ENCODE measurements at regions not wholly inside any gene's neighbourhood (a gene's known extent, or its start where the extent isn't known, plus 50 kb on each side); places are given as distances from the start of the nearest gene placed in this dataset.

DNA sequence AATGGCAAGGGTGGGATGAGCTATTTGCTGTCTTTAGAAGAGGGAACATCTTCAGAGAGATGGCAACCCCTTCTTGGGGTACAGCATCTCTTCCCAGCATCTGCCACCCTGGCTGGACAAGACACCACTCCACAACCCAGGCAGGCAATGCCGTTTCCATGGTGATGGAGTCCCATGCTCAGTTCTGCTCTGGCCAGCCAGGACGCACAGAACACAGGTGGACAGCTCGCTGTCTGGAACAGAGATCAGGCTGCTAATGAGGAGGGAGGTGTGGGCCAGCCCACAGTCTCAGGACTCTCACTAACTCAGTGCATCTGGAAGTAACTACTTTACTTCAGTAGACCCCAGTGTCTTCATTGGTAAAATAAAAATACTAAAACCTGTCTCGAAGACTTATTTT lies 321.0 kb upstream of the CPEB2 start:
- DNase-seq (ENCODE audit: low read depth): no peak
- TF ChIP-seq, protein P1, sequence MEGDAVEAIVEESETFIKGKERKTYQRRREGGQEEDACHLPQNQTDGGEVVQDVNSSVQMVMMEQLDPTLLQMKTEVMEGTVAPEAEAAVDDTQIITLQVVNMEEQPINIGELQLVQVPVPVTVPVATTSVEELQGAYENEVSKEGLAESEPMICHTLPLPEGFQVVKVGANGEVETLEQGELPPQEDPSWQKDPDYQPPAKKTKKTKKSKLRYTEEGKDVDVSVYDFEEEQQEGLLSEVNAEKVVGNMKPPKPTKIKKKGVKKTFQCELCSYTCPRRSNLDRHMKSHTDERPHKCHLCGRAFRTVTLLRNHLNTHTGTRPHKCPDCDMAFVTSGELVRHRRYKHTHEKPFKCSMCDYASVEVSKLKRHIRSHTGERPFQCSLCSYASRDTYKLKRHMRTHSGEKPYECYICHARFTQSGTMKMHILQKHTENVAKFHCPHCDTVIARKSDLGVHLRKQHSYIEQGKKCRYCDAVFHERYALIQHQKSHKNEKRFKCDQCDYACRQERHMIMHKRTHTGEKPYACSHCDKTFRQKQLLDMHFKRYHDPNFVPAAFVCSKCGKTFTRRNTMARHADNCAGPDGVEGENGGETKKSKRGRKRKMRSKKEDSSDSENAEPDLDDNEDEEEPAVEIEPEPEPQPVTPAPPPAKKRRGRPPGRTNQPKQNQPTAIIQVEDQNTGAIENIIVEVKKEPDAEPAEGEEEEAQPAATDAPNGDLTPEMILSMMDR (conservative IDR thresholded peaks at IDR 0.05; ENCODE audit: control insufficient read depth, insufficient read depth, low read depth, low read length): no peak
- H3K4me3 ChIP-seq (ENCODE audit: control insufficient read depth, low read depth, low read length): no peak overlapping the region

DNA sequence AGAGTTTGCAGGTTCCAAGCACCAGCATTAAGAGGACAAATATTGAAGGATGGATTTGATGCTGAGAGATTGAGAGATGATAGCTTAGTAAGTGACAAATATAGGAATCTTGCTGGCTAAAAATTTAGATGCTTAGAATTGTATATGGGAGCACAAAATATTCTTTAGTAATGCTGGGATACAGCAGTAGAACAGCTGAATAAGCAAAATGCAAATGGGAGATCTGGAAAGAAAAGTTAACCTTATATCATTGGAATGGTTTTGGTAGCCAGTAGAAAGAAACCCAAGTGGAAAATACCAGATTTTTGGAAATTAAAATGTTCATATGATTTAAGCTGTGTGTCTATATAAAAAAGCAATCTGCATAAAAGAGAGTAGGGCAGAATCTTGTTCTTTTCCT lies 308.6 kb upstream of the CPEB2 start:
- TF ChIP-seq, protein P1 (conservative IDR thresholded peaks at IDR 0.05; ENCODE audit: control insufficient read depth, insufficient read depth, low read depth, low read length): no peak
- DNase-seq (ENCODE audit: low read depth): no peak
- no peak overlapping the region for H3K4me3 ChIP-seq (ENCODE audit: control insufficient read depth, low read depth, low read length)

DNA sequence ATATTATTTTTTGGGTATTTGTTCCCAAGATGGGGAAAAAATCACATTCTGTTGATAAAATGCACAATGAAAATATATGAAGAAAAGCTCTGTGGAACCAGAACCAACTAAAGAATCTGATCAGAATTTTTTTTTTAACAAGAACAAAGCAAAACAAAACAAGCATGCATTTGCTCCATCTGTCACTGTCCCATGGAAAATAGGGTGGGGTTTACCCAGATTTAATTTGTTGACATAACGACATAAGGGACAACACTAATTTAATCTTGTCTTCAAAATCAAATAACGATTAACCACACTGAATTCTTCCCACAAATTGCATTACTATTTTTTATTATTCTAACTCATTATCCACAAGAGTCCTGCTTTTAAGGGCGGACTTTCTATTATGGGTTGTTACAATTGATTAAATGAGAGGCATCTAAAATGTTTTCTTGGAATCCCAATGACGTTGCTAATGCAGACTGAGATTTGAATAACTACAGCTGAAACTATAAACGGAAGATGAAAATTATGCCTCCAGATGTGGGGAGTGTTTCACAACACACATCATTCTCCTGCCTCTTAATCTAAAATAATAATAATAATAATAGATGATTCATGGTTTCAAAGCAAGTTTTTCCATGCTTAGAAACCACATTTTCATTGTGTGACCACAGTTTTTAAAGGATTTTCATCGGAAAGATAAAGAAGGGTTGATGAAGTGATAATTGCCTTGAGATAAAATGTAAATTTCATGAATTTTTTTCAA lies 307.0 kb upstream of the CPEB2 start:
- H3K4me3 ChIP-seq (ENCODE audit: control insufficient read depth, low read depth, low read length): no peak overlapping the region
- TF ChIP-seq, protein P1 (conservative IDR thresholded peaks at IDR 0.05; ENCODE audit: control insufficient read depth, insufficient read depth, low read depth, low read length): no peak
- peak; percentile 21 for DNase-seq (ENCODE audit: low read depth)

DNA sequence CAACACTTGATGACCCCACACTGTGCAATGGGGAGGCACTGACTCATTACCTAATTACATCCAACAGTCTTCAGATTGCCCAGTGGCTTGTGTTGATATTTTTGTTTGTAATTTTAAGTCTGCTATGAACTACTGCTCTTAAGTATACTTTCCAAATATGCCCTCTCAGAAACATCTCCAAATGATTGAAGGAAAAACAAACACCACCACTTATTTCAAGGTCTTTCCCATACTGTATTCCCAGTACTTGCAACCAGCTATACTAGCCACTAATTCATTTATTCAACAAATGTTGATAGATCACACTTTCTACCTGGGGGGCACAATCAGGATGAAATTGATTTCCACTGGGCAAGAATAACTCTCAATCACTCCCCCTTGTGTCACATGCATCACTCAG lies 302.2 kb upstream of the CPEB2 start:
- TF ChIP-seq, protein P1 (conservative IDR thresholded peaks at IDR 0.05; ENCODE audit: control insufficient read depth, insufficient read depth, low read depth, low read length): no peak
- H3K4me3 ChIP-seq (ENCODE audit: control insufficient read depth, low read depth, low read length): no peak overlapping the region
- DNase-seq (ENCODE audit: low read depth): peak; percentile 7

DNA sequence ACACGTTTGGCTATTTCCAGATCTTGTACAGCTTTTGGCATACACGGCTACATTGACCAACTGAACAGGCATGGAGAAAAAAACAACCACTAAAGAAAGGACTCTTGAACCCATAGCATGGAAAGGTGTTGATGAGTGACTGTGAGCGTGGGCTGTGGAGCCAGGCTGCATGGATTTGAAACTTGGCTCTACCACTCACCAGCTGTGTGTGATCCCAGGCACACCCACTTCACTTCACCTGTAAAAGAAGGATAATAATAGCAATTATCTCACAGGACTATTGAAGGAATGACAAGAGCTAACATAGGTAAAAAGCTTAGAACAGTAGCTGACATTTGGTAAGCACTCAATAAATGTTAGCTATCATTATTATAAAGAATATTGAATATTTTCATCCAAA lies 301.7 kb upstream of the CPEB2 start:
- no peak for DNase-seq (ENCODE audit: low read depth)
- TF ChIP-seq, protein P1 (conservative IDR thresholded peaks at IDR 0.05; ENCODE audit: control insufficient read depth, insufficient read depth, low read depth, low read length): no peak
- no peak overlapping the region for H3K4me3 ChIP-seq (ENCODE audit: control insufficient read depth, low read depth, low read length)

DNA sequence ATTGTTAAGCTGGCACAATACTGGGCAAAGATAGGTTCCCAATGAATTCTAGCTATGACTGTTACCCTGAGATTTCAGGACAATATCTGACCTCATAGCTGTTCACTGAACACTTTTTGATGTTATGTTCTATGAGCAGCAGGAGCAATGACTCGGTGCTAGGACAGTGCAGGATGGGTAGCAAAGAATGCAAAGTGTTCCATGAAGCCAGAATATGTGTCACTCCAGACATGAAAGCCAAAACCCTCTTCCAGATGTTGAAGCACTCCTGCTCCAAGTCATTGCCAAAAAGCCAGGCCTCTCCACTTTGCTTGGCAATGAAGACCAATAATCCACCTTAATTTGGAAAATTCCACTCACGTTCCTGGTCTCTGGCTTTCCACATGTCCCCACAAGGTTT lies 300.9 kb upstream of the CPEB2 start:
- no peak overlapping the region for H3K4me3 ChIP-seq (ENCODE audit: control insufficient read depth, low read depth, low read length)
- DNase-seq (ENCODE audit: low read depth): peak; percentile 47
- TF ChIP-seq, protein P1 (conservative IDR thresholded peaks at IDR 0.05; ENCODE audit: control insufficient read depth, insufficient read depth, low read depth, low read length): no peak

Measured in fibroblast of mammary gland (primary cell).